Activated CD4-positive, alpha-beta T cell treated with anti-CD3 and anti-CD28 coated beads, Interleukin-10, Interleukin-2, amounts not matched to agents 100 ng/mL and 50 ng/mL, durations not matched to agents 16 hours and 8 hours (primary cell): ENCODE measurements at regions not wholly inside any gene's neighbourhood (a gene's known extent, or its start where the extent isn't known, plus 50 kb on each side); places are given as distances from the start of the nearest gene placed in this dataset.

Source experiments
- DNase-seq: peaks from one replicate; pipeline ENCODE4 v3.0.0-alpha.2; 2020

- no peak for DNase-seq
These were observed 199.8 kb downstream of the RBM19 start for GRCh38 chr12:113766131-113766878.

DNA sequence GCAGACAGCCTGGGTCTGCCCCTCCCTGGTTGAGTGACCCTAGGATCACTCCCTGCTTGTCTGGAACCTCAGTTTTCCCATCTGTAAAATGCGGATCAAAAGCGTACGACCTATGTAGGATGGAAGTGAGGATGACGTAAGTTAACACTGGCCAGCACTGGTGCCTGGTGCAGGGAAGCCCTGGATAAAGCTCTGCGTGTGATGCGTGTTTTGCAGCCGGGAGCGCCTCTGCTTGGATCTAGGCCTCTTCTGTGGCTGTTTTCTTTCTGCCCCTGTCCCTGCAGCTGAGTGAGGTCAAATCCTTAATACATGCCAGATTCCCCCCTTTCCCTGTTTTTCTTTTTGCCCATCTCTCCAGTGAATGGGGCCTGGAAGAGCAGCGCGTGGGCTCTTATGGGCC lies 201.5 kb downstream of the RBM19 start:
- DNase-seq, result no peak

DNA sequence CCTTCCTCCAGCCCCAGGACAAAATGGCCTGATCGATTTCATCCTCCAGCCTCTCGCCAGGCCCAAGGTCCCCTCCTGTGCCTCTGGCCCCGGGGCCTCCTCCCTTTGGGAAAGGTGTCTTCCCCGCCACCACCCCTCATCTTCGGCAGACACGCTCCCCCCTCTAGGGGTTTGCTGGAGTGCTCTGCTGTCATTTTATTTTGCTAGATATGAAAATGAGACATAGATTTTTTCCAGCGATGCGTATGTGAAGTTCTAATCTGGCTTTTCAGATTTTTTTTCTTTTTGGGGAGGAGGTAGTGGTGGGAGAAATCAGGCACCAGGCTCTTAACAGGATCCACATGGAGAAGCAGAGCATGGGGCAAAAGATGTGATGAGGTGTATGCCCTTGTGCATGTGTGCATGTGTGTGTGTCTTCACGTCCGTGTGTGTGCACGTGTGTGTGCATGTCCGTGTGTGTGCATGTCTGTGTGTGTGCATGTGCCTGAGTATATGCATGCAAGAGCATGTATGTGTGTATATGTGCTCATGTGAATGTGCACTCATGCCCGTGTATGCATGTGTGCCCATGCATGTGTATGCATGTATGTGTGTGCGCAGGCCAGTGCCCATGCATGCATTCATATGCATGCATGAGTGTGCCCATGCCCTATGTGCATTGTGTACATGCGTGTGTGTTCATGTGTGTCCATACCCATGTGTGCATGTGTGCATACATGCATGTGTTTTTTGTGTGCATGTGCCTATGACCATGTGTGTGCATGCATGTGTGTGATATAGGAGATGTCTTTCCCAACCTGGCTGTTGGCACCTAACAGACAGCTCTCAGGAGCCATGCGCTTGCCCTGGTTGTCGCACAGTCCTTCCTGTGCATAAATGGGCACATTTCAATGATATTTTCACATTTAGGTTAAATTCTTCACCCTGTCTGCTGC lies 203.0 kb downstream of the RBM19 start:
- DNase-seq, result no peak

- no peak for DNase-seq
These were observed 203.8 kb downstream of the RBM19 start for GRCh38 chr12:113762155-113762881.

DNA sequence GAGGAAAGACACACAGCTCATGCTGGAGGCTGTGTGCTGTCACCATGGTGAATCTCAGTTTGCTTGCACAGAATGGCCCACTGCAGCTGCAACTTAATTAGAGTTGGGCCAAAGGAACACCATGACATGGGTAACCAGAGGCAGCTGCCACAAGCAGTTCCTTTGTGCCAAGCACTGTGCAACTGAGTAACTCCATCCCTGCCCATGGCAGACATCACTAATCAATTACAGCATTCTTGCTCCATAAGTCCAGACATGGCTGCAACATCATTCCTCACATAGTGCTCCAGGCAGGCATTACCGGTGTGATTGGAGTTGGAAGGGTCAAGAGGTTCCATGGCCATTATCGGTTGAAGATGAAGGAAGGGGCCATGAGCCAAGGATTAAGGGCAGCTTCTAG lies 207.0 kb downstream of the RBM19 start:
- DNase-seq, result no peak

- DNase-seq, result no peak
These were observed 207.8 kb downstream of the RBM19 start for GRCh38 chr12:113758165-113758924.

DNA sequence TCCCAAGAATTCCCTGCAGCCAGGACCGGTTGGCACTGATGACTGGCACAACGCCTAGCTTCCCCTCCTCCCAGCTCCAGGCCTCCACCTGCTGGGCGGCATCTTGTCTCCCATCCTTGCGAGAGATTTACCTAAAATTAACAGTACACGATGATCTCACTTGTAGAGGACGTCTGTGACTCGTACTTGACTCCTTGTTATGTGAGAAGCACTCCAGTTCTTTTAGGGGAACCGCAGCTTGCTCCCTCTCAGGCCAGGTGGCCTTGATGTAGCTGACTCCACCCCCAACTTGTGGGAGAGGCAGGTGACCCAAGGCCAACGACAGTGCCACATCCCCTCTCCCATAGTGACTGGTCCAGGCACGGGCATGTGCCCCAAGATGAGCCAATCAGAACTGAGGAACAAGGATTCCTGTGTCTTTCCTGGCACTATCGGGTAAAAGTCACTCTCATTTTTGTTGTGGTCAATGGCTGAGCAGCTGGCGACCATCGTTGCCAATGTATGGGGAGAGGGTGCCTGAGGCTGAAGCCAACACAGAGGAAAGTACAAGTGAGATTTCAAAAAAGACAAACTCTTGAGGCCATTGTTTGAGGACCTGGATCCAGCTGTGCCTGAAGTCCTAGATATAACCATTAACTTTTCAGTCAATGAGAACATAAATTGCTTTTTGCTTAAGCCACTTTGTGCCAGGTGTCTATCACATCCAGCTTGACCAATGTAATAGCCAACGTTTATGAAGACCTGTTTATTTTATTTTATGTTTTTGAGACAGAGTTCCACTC lies 208.7 kb downstream of the RBM19 start:
- no peak for DNase-seq

GRCh38 chr12:113756609-113757008 lies 209.5 kb downstream of the RBM19 start:
- DNase-seq, result no peak

GRCh38 chr12:113755098-113755497 lies 211.0 kb downstream of the RBM19 start:
- no peak for DNase-seq

DNA sequence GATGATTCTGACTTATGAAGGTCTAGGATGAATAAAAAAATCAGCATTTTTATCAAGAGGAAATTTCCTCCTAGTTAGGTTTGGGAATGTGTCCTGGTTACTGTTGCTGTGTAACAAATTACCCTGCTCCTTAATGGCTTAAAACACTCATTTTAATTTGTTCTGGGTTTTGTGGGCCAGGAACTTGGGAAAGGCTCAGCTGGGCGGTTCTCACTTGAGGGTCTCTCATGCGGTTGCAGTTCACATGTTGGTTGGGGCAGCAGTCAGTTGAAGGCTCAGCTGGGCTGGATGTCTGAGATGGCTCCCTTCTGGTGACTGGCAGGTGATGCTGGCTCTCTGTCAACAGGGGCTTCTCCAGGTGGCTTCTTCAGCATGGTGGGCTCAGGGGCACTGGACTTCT lies 214.6 kb downstream of the RBM19 start:
- DNase-seq, result no peak

DNA sequence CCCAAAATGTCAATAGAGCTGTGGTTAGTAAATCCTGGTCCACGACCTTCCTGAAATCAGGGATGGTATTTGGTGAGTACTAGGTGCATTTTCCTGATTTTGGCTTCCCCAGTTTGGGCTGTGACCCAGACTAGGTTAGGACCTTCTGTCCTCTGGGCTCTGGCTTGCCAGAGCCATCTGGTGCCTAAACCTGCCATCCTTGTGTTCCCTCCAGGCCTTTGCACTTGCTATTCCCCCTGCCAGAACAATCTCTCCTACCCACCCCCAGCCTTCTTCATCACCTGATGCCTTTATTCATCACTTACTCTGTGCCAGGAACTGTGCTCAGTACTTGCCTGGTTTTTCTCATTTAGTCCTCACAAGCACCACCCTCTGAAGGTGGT lies 216.7 kb downstream of the RBM19 start:
- no peak for DNase-seq

DNA sequence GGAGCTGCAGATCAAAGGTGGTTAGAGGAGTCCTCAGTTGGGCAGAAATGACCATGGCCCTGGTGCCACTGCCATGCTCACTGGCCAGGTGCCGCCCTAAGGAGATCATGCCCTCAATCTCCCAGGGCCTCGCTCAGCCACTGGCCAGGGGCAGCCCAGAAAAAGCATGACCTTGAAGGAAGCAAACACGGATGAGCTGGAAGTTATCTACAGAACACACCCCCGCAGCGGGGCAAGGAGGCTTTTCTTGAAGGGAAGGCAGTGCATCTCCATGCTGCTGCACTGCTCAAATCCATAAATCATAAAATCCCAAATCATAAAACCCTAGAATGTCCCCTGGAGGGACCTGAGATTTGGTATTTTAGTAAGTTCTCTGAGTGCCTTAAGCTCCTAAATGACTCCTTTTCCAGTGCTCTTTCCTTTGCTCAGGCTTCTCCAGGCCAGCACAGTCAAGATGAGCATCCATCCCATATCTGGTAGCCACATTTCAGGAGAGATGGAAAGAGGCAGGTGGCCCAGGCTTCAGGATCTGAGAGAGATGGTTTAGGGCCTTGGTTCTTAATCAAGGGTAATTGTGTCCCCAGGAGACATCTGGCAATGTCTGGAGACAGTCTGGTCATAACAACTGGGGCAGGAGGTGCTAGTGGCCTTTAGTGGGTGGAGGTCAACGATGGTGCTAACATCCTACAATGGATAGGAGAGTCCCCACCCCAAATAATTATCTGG lies 217.3 kb downstream of the RBM19 start:
- no peak for DNase-seq

DNA sequence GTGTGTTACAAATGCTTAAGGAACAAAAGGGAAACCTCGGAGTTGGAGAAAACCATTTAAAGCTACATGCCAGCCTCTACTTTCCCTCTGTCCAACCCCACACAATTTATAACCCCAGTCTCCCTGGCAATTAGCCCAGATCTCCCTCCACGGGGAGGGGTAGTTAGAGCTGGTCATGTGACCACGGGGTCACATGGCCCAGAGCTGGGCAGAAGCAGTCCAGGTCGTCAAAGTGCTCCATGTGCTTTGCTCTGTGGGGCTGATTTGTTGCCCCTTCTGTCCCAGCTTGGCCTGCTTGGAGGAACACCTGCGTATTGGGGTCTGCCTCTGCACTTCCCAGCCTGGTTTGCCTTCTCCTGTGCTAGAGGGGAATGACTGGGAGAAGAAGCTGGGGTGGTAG lies 219.1 kb downstream of the RBM19 start:
- DNase-seq, result no peak

DNA sequence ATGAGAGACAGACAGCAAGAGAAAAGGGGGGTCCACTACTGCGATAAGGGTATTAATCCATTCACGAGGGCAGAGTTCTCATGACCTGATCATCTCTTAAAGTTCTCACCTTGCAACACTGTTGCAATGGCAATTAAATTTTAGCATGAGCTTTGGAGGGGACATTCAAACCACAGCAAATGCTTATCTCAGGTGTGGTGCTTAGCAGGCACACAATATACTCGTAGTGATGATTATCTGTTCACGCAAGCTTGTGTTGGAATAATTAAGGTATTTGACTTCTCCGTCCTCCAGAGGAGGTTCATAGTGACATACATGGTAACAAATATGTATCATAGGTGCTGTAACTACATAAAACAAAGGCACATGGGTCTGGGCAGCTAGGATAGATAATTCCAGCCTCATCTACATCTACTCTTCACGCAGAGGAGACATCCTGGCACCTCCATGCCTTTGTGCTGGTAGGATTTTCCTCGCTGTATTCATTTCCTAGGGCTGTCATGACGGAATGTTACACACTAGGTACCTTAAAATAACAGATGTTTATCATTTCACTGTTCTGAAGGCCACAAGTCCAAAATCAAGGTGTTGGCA lies 221.2 kb downstream of the RBM19 start:
- no peak for DNase-seq

GRCh38 chr12:113742801-113743200 lies 223.3 kb downstream of the RBM19 start:
- DNase-seq, result no peak

DNA sequence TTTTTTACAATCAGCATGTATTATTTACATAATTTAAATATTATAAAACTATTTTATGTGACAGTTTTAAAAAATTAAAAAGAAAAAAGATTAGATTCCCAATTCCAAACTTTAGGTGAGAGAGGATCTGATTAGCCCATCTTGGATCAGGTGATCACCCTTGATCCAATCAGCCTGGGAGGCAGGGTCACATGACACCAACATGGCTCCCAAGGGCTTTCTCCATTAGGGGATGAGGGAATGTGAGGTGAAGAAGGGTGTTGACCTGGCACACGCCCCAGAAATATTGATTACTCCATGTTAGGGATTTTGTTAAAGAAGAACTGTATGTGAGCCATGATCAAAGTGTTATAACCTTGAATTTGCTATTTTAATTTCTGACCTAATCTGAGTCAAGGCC lies 225.4 kb downstream of the RBM19 start:
- no peak for DNase-seq

- no peak for DNase-seq
These were observed 231.0 kb downstream of the RBM19 start for GRCh38 chr12:113735131-113735530.

GRCh38 chr12:113734503-113734902 lies 231.6 kb downstream of the RBM19 start:
- no peak for DNase-seq

GRCh38 chr12:113732916-113733315 lies 233.2 kb downstream of the RBM19 start:
- DNase-seq, result no peak

DNA sequence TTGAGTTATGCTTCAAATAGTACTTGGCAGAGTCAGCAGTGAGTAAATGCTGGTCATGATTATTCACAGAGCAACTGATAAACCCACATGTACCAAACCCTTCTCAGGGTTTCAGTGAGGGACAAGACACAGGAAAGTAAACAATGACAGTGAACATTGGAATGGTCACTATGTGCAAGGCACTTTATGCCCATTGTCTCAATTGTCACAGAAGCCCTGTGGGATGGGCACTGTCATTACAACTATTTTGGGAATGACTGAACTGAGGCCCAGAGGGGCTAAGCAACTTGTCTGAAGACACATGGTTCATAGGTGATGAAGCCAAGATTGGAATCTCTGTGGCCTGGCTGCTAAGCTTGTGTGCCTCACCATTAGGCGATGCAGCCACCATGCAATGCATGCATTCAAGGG lies 238.5 kb downstream of the RBM19 start:
- no peak for DNase-seq
